ENCODE measurements at regions not wholly inside any gene's neighbourhood (a gene's known extent, or its start where the extent isn't known, plus 50 kb on each side); places are given as distances from the start of the nearest gene placed in this dataset.
"Not testable (repeated sequence)": the region's sequence is repeated elsewhere in the genome, so short reads cannot be mapped to it uniquely, and the experiment has no call there.

- no peak for DNase-seq
- Mint-ChIP-seq H3K27ac (no peak overlapping the region), H3K36me3 (ENCODE audit: low read depth) (no peaks in the 10 kb centered on the region), H3K27me3 (ENCODE audit: low read depth, poor library complexity) (no peaks in the 10 kb centered on the region), H3K4me3 (no peak overlapping the region), H3K9me3 (peaks cover 13% of the 10 kb centered on the region), H3K4me1 (peaks cover 38% of the 10 kb centered on the region)
- TF ChIP-seq CTCF (IDR thresholded peaks at IDR 0.05) = no peak
These were observed 197.4 kb downstream of the C16orf95 start for GRCh38 chr16:87119748-87120147.

GRCh38 chr16:87121816-87122215, 195.4 kb downstream of the C16orf95 start:
- no peak for DNase-seq
- H3K4me3 Mint-ChIP-seq = no peak overlapping the region
- peaks cover 13% of the 10 kb centered on the region for H3K9me3 Mint-ChIP-seq
- H3K4me1 Mint-ChIP-seq = peaks cover 47% of the 10 kb centered on the region
- peak overlapping the region; percentile 62 for H3K27ac Mint-ChIP-seq
- H3K36me3 Mint-ChIP-seq (ENCODE audit: low read depth) = no peaks in the 10 kb centered on the region
- no peak for TF ChIP-seq CTCF (IDR thresholded peaks at IDR 0.05)
- H3K27me3 Mint-ChIP-seq (ENCODE audit: low read depth, poor library complexity) = no peaks in the 10 kb centered on the region

- H3K36me3 Mint-ChIP-seq (ENCODE audit: low read depth) = no peaks in the 10 kb centered on the region
- H3K4me3 Mint-ChIP-seq = no peak overlapping the region
- TF ChIP-seq CTCF (IDR thresholded peaks at IDR 0.05) = no peak
- H3K9me3 Mint-ChIP-seq = peaks cover 13% of the 10 kb centered on the region
- no peak overlapping the region for H3K27ac Mint-ChIP-seq
- H3K4me1 Mint-ChIP-seq = peaks cover 49% of the 10 kb centered on the region
- DNase-seq = no peak
- peaks cover 4% of the 10 kb centered on the region for H3K27me3 Mint-ChIP-seq (ENCODE audit: low read depth, poor library complexity)
These were observed 193.7 kb downstream of the C16orf95 start for GRCh38 chr16:87123356-87124001.

GRCh38 chr16:87124405-87124804, 192.8 kb downstream of the C16orf95 start:
- peaks cover 52% of the 10 kb centered on the region for H3K4me1 Mint-ChIP-seq
- not testable (repeated sequence) for H3K4me3 Mint-ChIP-seq, H3K27ac Mint-ChIP-seq

GRCh38 chr16:87125206-87126155, 191.7 kb downstream of the C16orf95 start:
- no peak overlapping the region for H3K4me3 Mint-ChIP-seq
- peaks cover 8% of the 10 kb centered on the region for H3K36me3 Mint-ChIP-seq (ENCODE audit: low read depth)
- TF ChIP-seq CTCF (IDR thresholded peaks at IDR 0.05) = no peak
- H3K4me1 Mint-ChIP-seq = peaks cover 52% of the 10 kb centered on the region
- no peak for DNase-seq
- no peak overlapping the region for H3K27ac Mint-ChIP-seq
- peaks cover 9% of the 10 kb centered on the region for H3K27me3 Mint-ChIP-seq (ENCODE audit: low read depth, poor library complexity)
- H3K9me3 Mint-ChIP-seq = peaks cover 14% of the 10 kb centered on the region

More at GRCh38 chr16:87124405-87124804, 192.8 kb downstream of the C16orf95 start:
- not testable (repeated sequence) for H3K36me3 Mint-ChIP-seq (ENCODE audit: low read depth); H3K27me3 Mint-ChIP-seq (ENCODE audit: low read depth, poor library complexity); DNase-seq
- H3K9me3 Mint-ChIP-seq = peaks cover 18% of the 10 kb centered on the region

- Mint-ChIP-seq H3K9me3 (peaks cover 14% of the 10 kb centered on the region), H3K4me1 (peaks cover 56% of the 10 kb centered on the region), H3K4me3 (no peak overlapping the region), H3K36me3 (ENCODE audit: low read depth) (peaks cover 8% of the 10 kb centered on the region), H3K27me3 (ENCODE audit: low read depth, poor library complexity) (peaks cover 9% of the 10 kb centered on the region), H3K27ac (peak overlapping the region; percentile 78)
- no peak for TF ChIP-seq CTCF (IDR thresholded peaks at IDR 0.05)
- DNase-seq = no peak
These were observed 190.7 kb downstream of the C16orf95 start for GRCh38 chr16:87126403-87127025.

Measured in nephron progenitor cell (in vitro differentiated cells).